ENCODE measurements at regions not wholly inside any gene's neighbourhood (a gene's known extent, or its start where the extent isn't known, plus 50 kb on each side); places are given as distances from the start of the nearest gene placed in this dataset.

- TF ChIP-seq, protein P1, sequence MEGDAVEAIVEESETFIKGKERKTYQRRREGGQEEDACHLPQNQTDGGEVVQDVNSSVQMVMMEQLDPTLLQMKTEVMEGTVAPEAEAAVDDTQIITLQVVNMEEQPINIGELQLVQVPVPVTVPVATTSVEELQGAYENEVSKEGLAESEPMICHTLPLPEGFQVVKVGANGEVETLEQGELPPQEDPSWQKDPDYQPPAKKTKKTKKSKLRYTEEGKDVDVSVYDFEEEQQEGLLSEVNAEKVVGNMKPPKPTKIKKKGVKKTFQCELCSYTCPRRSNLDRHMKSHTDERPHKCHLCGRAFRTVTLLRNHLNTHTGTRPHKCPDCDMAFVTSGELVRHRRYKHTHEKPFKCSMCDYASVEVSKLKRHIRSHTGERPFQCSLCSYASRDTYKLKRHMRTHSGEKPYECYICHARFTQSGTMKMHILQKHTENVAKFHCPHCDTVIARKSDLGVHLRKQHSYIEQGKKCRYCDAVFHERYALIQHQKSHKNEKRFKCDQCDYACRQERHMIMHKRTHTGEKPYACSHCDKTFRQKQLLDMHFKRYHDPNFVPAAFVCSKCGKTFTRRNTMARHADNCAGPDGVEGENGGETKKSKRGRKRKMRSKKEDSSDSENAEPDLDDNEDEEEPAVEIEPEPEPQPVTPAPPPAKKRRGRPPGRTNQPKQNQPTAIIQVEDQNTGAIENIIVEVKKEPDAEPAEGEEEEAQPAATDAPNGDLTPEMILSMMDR (IDR thresholded peaks at IDR 0.05), result no peak
- no peak for TF ChIP-seq POLR2A (IDR thresholded peaks at IDR 0.05)
Measured at GRCh38 chr9:80382211-80382891, 810.6 kb downstream of the TLE4 start.
